AG04450 (cell line): ENCODE measurements at regions not wholly inside any gene's neighbourhood (a gene's known extent, or its start where the extent isn't known, plus 50 kb on each side); places are given as distances from the start of the nearest gene placed in this dataset.

Experiments used
- CTCF ChIA-PET: fragments of 300-600, 350-600 bp; formaldehyde crosslinking; extraction: SDS; loops from one replicate; lab custom pipeline; 2022; ENCODE audit warnings: antibody characterized with exemption, inconsistent platforms; lab: Charles Lee
- POLR2A ChIA-PET: fragments of 350-600 bp; formaldehyde crosslinking; extraction: SDS; loops from one replicate; lab custom pipeline; 2021; ENCODE audit warnings: antibody characterized with exemption, inconsistent platforms; lab: Yijun Ruan, JAX
- DNase-seq: peaks from one replicate; pipeline ENCODE4 v3.0.0-alpha.2; 2011; ENCODE audit warnings: low read depth, low spot score
- H3K27ac ChIP-seq: one replicate; pipeline ENCODE4 v1.5.1; 2012; ENCODE audit warnings: low read depth, low read length, control low read depth
- H3K27me3 ChIP-seq: one replicate; pipeline ENCODE4 v1.6.0; 2012; ENCODE audit warnings: low read length; ENCODE audit not compliant: control insufficient read depth, insufficient read depth
- H3K4me3 ChIP-seq: 2 replicates; pipeline ENCODE4 v1.5.1; 2011; ENCODE audit warnings: mild to moderate bottlenecking, low read depth, low read length, control low read depth
- H3K9me3 ChIP-seq: 2 replicates; pipeline ENCODE4 v1.5.1; 2012; ENCODE audit warnings: low read length; ENCODE audit not compliant: control insufficient read depth, insufficient read depth
- CTCF ChIP-seq: IDR thresholded peaks from 2 replicates; pipeline ENCODE4 v1.5.1; 2011; ENCODE audit warnings: low read depth, low read length, control low read depth, inconsistent platforms

DNA sequence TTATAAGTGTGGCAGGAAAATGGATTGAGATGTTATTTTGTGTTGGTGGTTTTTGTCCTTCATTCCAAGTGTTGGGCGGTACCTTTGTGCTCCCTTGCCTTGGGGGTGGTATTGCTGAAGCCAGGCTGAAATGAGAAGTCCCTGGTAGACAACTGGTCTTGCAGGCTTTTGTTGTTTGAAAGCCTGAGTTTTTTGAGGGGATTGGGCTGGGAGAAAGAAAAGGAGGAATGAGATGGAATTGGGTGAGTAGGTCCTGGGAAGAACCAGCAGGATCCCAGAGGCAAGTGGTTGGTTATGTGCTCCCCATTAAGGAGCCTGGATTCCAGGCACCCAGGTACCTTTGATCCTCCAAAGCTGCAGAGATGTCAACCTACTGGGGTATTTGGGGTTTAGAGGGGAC lies 93.7 kb upstream of the SLC2A1 start:
- Histone ChIP-seq H3K27me3 (peaks cover 5% of the 10 kb centered on the region), H3K4me3 (no peak overlapping the region), H3K27ac (no peak overlapping the region), H3K9me3 (no peaks in the 10 kb centered on the region)
- DNase-seq = no peak
- CTCF ChIA-PET = interaction anchor here (2.8 kb wide), 1 partner anchor 21 kb away, joined by 13 read pairs; no protein-coding TSS in a partner anchor
- POLR2A ChIA-PET = no interaction called here
- no peak for TF ChIP-seq CTCF

- no peak for DNase-seq
- ChIA-PET CTCF (interaction anchor here (2.6 kb wide), 1 partner anchor 24 kb away, joined by 9 read pairs; no protein-coding TSS in a partner anchor), POLR2A (interaction anchor here (1.2 kb wide), 1 partner anchor 78 kb away, joined by 3 read pairs; no protein-coding TSS in a partner anchor)
- Histone ChIP-seq H3K9me3 (no peaks in the 10 kb centered on the region), H3K4me3 (no peak overlapping the region), H3K27me3 (peaks cover 9% of the 10 kb centered on the region), H3K27ac (no peak overlapping the region)
- no peak for TF ChIP-seq CTCF
Measured at GRCh38 chr1:43049481-43049880, 90.8 kb upstream of the SLC2A1 start.

DNA sequence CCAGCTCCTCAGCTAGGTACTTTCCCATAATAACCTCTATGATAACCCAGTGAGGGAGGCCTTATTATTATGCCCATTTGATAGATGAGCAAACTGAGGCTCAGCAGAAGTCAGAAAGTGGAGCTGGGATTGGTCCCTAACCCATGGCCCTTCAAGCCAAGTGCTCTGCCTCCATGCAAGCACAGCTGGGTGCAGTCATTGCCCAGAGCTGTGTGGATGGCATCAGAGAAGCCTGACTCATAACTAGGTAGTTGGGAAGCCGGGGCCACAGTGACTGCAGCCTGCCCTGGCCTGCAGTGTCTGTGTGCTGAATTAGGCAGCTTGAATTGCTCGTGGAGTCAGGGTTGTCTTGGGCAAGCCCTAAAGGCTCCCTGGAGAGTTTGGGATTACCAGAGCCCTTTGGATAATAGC lies 89.9 kb upstream of the SLC2A1 start:
- Histone ChIP-seq H3K27ac (no peak overlapping the region), H3K27me3 (peaks cover 9% of the 10 kb centered on the region), H3K4me3 (no peak overlapping the region), H3K9me3 (no peaks in the 10 kb centered on the region)
- DNase-seq = no peak
- no peak for TF ChIP-seq CTCF
- POLR2A ChIA-PET = interaction anchor here (1.2 kb wide), 1 partner anchor 86 kb away, joined by 3 read pairs; no protein-coding TSS in a partner anchor
- CTCF ChIA-PET = interaction anchor here (2.6 kb wide), 1 partner anchor 25 kb away, joined by 9 read pairs; no protein-coding TSS in a partner anchor

DNA sequence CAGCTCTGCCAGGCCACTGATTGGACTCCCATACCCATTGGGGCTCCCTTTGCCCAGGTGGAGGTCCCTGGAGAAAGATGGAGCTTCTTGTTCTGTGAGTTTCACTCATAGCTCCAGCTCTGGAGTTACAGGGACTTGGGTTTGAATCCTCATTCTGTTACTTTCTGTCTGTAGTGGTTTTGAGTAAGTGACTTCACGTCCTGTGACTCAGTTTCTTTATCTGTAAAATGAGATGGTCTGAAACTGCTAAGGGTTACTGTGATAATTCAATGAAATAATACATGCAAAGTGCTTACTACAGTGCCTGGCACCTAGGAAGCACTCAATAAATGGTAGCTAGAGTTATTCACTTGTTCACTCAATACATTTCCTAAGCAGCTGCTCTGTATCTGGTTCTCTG lies 88.5 kb upstream of the SLC2A1 start:
- ChIA-PET CTCF (no interaction called here), POLR2A (interaction anchor here (1.2 kb wide), 1 partner anchor 85 kb away, joined by 3 read pairs; no protein-coding TSS in a partner anchor)
- no peaks in the 10 kb centered on the region for H3K9me3 ChIP-seq
- H3K27me3 ChIP-seq = peaks cover 9% of the 10 kb centered on the region
- H3K27ac ChIP-seq = no peak overlapping the region
- DNase-seq = no peak
- TF ChIP-seq CTCF = no peak
- H3K4me3 ChIP-seq = no peak overlapping the region

DNA sequence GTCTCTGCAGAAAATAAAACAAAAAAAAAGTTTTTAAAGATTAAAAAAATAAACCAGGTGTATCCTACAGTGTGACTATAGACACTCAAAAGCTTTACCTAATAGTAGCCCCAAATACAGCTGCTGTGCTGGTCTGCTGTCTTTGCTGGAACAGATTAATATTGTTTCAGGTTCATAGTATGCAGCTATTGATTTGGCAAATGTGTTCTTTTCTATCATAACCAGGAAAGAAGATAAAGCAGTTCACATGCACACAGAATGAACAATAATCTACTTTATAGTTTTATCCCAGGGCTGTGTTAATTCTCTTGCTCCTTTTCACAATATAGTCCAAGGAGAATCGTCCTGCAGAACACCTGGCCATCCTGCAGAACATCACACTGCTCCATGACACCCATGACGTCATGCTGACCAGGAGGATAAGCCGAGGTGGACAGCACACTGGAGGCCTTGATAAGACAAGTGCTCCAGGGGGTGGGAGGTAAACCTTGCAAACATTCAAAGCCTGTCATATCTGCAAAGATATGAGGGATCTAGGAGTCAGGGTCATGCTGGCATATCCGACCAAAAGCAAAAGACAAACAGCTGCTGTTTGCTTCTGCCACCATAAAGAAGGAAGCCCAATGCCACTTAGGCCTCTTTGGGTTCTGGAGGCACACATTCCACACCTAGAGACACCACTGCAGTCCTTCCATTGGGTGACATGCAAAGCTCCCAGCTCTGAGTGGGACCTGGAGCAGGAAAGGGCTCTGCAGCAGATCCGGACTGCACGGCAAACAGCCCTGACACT lies 86.1 kb upstream of the SLC2A1 start:
- DNase-seq = no peak
- H3K9me3 ChIP-seq = no peaks in the 10 kb centered on the region
- no peak overlapping the region for H3K27ac ChIP-seq
- peaks cover 9% of the 10 kb centered on the region for H3K27me3 ChIP-seq
- ChIA-PET CTCF (no interaction called here), POLR2A (no interaction called here)
- no peak for TF ChIP-seq CTCF
- no peak overlapping the region for H3K4me3 ChIP-seq
